ENCODE measurements at regions not wholly inside any gene's neighbourhood (a gene's known extent, or its start where the extent isn't known, plus 50 kb on each side); places are given as distances from the start of the nearest gene placed in this dataset.

DNA sequence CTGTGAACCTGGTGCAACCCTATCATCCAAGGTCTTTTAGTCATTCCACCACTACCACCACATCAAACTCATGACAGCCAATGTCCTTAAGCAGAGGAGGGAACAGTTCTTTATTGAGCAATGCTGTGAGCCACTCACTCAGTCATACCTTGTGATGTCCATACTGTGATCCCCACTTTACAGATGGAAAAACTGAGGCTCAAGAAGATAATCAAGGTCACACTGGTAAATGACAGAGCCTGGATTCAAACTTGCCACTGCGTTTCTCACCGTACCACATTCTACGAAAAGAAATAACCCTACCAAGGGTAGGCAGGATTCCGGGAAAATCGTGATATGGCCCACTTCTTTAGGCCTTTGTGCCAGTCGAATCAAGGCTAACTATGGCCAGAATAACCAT lies 172.6 kb downstream of the CCT6B start:
- Mint-ChIP-seq H3K9me3 (no peaks in the 10 kb centered on the region), H3K4me3 (no peak overlapping the region), H3K4me1 (no peaks in the 10 kb centered on the region), H3K27me3 (peaks cover 15 to 19% of the 10 kb centered on the region in 2 donors), H3K27ac (no peak overlapping the region), H3K36me3 (no peaks in the 10 kb centered on the region)
- H3K36me3 ChIP-seq (ENCODE audit: control insufficient read depth in 2 of 2, extremely low read depth in 1 of 2, insufficient read depth in 1 of 2, low read length in 1 of 2) = no peaks in the 10 kb centered on the region
- H3K27me3 ChIP-seq (replicated peaks in 1 of 2; ENCODE audit: control insufficient read depth in 2 of 2, extremely low read depth in 1 of 2, insufficient read depth in 2 of 2, low read length in 1 of 2) = peaks cover 0 to 16% of the 10 kb centered on the region in 2 experiments
- DNase-seq = no peak
- no peak overlapping the region for H3K4me3 ChIP-seq (ENCODE audit: control insufficient read depth in 1 of 2, extremely low read depth in 1 of 2, low read length in 1 of 2)
- CTCF ChIA-PET = no interaction called here
- 100% methylated on average over 2 of the region's 6 CpGs for WGBS (ENCODE audit: insufficient coverage)
- H3K27ac ChIP-seq (ENCODE audit: low read length) = no peak overlapping the region
- no peak for ATAC-seq (replicated peaks in 1 of 4)
- no peaks in the 10 kb centered on the region for H3K4me1 ChIP-seq (ENCODE audit: control insufficient read depth in 1 of 2, extremely low read depth in 1 of 2, insufficient read depth in 2 of 2, low read length in 2 of 2)
- H3K9me3 ChIP-seq = no peaks in the 10 kb centered on the region
- POLR2A ChIA-PET = no interaction called here

DNA sequence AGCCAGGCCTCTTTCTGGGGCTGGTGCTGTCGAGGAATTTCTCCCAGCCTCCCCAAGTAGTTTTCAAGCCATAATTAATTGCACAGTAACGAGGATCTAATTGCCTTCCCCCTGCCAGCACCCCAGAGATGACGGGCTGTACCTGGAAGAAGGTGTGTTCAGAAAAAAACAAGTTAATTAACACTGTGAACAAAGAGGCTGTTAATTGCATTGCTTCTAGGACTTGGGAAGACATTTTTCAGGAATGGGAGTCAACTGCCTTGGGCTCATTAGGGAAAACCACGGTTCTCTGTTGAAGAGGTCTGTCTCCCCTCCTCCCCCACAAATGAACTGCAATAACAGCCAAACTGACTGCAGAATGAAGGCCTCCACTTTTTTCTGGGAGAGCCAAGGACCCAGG lies 176.7 kb downstream of the CCT6B start:
- H3K9me3 Mint-ChIP-seq = peaks cover 0 to 4% (median 0%) of the 10 kb centered on the region in 3 donors
- POLR2A ChIA-PET = no interaction called here
- no peaks in the 10 kb centered on the region for H3K36me3 Mint-ChIP-seq
- H3K27ac ChIP-seq (ENCODE audit: low read length) = no peak overlapping the region
- H3K4me3 Mint-ChIP-seq = no peak overlapping the region
- no peaks in the 10 kb centered on the region for H3K4me1 ChIP-seq (ENCODE audit: control insufficient read depth in 1 of 2, extremely low read depth in 1 of 2, insufficient read depth in 2 of 2, low read length in 2 of 2)
- no peak for ATAC-seq (replicated peaks in 1 of 4)
- H3K4me3 ChIP-seq (ENCODE audit: control insufficient read depth in 1 of 2, extremely low read depth in 1 of 2, low read length in 1 of 2) = no peak overlapping the region
- H3K27me3 ChIP-seq (replicated peaks in 1 of 2; ENCODE audit: control insufficient read depth in 2 of 2, extremely low read depth in 1 of 2, insufficient read depth in 2 of 2, low read length in 1 of 2) = peaks cover 0 to 18% of the 10 kb centered on the region in 2 experiments
- H3K27me3 Mint-ChIP-seq = peaks cover 0 to 4% of the 10 kb centered on the region in 2 donors
- no peaks in the 10 kb centered on the region for H3K36me3 ChIP-seq (ENCODE audit: control insufficient read depth in 2 of 2, extremely low read depth in 1 of 2, insufficient read depth in 1 of 2, low read length in 1 of 2)
- CTCF ChIA-PET = no interaction called here
- no peaks in the 10 kb centered on the region for H3K4me1 Mint-ChIP-seq
- DNase-seq = no peak
- no CpG with 5 or more reads among the region's 4 CpGs for WGBS (ENCODE audit: insufficient coverage)
- no peaks in the 10 kb centered on the region for H3K9me3 ChIP-seq
- no peak overlapping the region for H3K27ac Mint-ChIP-seq

DNA sequence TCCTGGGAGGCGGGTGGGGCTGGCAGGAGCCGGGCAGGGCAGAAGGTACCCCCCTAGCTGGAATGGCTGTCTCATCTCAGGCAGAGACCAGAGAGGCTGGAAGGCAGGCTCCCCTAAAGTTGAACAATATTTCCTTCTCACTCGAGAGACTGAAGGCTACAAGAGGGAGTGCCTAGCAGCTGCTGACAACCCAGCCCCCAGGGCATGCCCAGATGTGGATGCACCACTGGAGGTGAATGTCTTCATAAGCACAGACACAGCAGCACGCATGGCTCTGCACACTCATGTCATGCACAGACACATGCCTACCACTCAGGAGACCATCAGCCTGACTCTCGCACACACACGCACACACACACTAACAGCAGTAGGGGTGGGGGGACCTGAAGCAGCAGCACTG lies 179.0 kb downstream of the CCT6B start:
- peaks cover 0 to 4% (median 0%) of the 10 kb centered on the region in 3 donors for H3K9me3 Mint-ChIP-seq
- POLR2A ChIA-PET = no interaction called here
- peaks cover 4 to 16% of the 10 kb centered on the region in 2 donors for H3K27me3 Mint-ChIP-seq
- DNase-seq (no peak), ATAC-seq (replicated peaks in 1 of 4) (no peak)
- no peak overlapping the region for H3K4me3 ChIP-seq (ENCODE audit: control insufficient read depth in 1 of 2, extremely low read depth in 1 of 2, low read length in 1 of 2)
- H3K9me3 ChIP-seq = no peaks in the 10 kb centered on the region
- no peaks in the 10 kb centered on the region for H3K4me1 ChIP-seq (ENCODE audit: control insufficient read depth in 1 of 2, extremely low read depth in 1 of 2, insufficient read depth in 2 of 2, low read length in 2 of 2)
- H3K36me3 ChIP-seq (ENCODE audit: control insufficient read depth in 2 of 2, extremely low read depth in 1 of 2, insufficient read depth in 1 of 2, low read length in 1 of 2) = no peaks in the 10 kb centered on the region
- H3K27ac ChIP-seq (ENCODE audit: low read length) = no peak overlapping the region
- H3K27ac Mint-ChIP-seq = no peak overlapping the region
- no peaks in the 10 kb centered on the region for H3K36me3 Mint-ChIP-seq
- no peak overlapping the region for H3K4me3 Mint-ChIP-seq
- H3K27me3 ChIP-seq (replicated peaks in 1 of 2; ENCODE audit: control insufficient read depth in 2 of 2, extremely low read depth in 1 of 2, insufficient read depth in 2 of 2, low read length in 1 of 2) = peaks cover 0 to 29% of the 10 kb centered on the region in 2 experiments
- CTCF ChIA-PET = no interaction called here
- WGBS (ENCODE audit: insufficient coverage) = 79% methylated on average over 3 of the region's 6 CpGs
- no peaks in the 10 kb centered on the region for H3K4me1 Mint-ChIP-seq

DNA sequence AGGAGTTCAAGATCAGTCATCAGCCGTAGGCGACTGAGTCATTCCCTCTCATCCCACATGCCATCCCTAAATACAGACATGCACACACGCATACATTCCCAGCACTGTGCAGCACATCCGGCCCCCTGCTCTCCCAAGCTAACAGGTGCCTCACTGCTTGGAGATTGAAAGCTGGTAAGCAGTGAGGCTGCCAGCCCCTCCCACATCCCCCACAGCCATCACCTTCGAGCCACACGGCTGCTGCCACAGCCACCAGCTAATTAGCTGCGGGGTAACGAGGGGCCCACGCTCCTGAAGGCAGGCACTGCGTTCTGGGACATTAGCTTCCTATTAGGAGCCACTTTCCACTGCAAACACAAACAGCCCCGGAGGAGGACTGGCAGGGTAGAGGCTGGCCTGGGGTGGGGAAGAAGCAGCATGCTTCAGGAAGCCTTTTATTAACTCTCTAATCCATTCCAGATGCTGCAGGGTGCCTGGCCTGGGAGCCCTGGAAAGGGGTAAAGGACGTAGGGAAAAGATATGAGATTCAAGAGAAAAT lies 179.6 kb downstream of the CCT6B start:
- Mint-ChIP-seq H3K9me3 (peaks cover 0 to 4% (median 0%) of the 10 kb centered on the region in 3 donors), H3K27ac (no peak overlapping the region), H3K4me3 (no peak overlapping the region), H3K36me3 (no peaks in the 10 kb centered on the region), H3K4me1 (no peaks in the 10 kb centered on the region), H3K27me3 (peaks cover 4 to 20% of the 10 kb centered on the region in 2 donors)
- ChIA-PET CTCF (no interaction called here), POLR2A (no interaction called here)
- Histone ChIP-seq H3K4me3 (ENCODE audit: control insufficient read depth in 1 of 2, extremely low read depth in 1 of 2, low read length in 1 of 2) (no peak overlapping the region), H3K27me3 (replicated peaks in 1 of 2; ENCODE audit: control insufficient read depth in 2 of 2, extremely low read depth in 1 of 2, insufficient read depth in 2 of 2, low read length in 1 of 2) (peaks cover 0 to 30% of the 10 kb centered on the region in 2 experiments), H3K36me3 (ENCODE audit: control insufficient read depth in 2 of 2, extremely low read depth in 1 of 2, insufficient read depth in 1 of 2, low read length in 1 of 2) (no peaks in the 10 kb centered on the region), H3K27ac (ENCODE audit: low read length) (no peak overlapping the region), H3K4me1 (ENCODE audit: control insufficient read depth in 1 of 2, extremely low read depth in 1 of 2, insufficient read depth in 2 of 2, low read length in 2 of 2) (no peaks in the 10 kb centered on the region), H3K9me3 (no peaks in the 10 kb centered on the region)
- DNase-seq (no peak), ATAC-seq (replicated peaks in 1 of 4) (no peak)
- WGBS (ENCODE audit: insufficient coverage) = 71% methylated on average over 6 of the region's 12 CpGs

DNA sequence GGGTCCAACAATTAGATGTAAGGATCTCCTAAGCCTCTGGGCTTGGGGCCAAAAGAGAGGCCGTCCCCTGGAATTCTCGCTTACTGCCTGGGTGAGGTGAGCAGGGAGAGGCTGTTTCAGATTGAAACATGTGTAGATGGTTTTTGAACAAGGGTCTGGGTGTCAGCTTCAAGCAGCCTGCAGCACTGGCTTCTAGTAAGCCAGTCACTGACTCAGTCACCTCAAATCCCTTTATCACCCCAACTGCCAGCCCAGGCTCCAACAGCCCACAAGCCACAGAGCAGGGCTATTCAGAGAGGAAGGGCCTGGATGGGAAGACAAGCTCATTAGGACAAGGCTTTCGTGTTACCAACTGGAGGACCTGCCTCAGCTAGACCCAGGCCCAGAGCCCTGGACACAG lies 180.2 kb downstream of the CCT6B start:
- peaks cover 0 to 4% (median 0%) of the 10 kb centered on the region in 3 donors for H3K9me3 Mint-ChIP-seq
- no peak overlapping the region for H3K27ac ChIP-seq (ENCODE audit: low read length)
- DNase-seq (no peak), ATAC-seq (replicated peaks in 1 of 4) (no peak)
- H3K36me3 Mint-ChIP-seq = no peaks in the 10 kb centered on the region
- POLR2A ChIA-PET = no interaction called here
- H3K27me3 Mint-ChIP-seq = peaks cover 6 to 22% of the 10 kb centered on the region in 2 donors
- H3K9me3 ChIP-seq = no peaks in the 10 kb centered on the region
- 76% methylated on average over 3 of the region's 3 CpGs for WGBS (ENCODE audit: insufficient coverage)
- peaks cover 0 to 36% of the 10 kb centered on the region in 2 experiments for H3K27me3 ChIP-seq (replicated peaks in 1 of 2; ENCODE audit: control insufficient read depth in 2 of 2, extremely low read depth in 1 of 2, insufficient read depth in 2 of 2, low read length in 1 of 2)
- CTCF ChIA-PET = no interaction called here
- no peak overlapping the region for H3K27ac Mint-ChIP-seq
- no peak overlapping the region for H3K4me3 ChIP-seq (ENCODE audit: control insufficient read depth in 1 of 2, extremely low read depth in 1 of 2, low read length in 1 of 2)
- no peaks in the 10 kb centered on the region for H3K4me1 Mint-ChIP-seq
- no peaks in the 10 kb centered on the region for H3K4me1 ChIP-seq (ENCODE audit: control insufficient read depth in 1 of 2, extremely low read depth in 1 of 2, insufficient read depth in 2 of 2, low read length in 2 of 2)
- H3K4me3 Mint-ChIP-seq = no peak overlapping the region
- no peaks in the 10 kb centered on the region for H3K36me3 ChIP-seq (ENCODE audit: control insufficient read depth in 2 of 2, extremely low read depth in 1 of 2, insufficient read depth in 1 of 2, low read length in 1 of 2)

DNA sequence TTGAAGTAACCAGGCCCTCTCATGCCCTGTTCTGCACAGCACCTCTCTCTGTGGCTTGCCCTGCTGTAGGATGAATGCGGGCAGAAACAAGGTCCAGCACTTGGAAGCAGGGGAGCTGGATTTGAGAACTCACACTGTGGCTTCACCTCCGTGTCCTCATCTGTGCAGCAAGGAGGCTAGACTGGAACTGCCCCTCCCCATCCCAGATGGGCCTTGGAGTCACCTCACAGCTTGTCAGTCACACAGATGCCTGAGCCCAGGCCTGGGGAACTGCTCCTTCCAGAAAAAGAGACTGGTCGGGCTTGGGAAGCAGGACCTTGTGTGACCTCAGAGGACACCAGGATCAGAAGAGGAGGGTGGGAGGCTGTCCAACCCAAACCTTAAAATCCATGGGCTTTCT lies 180.8 kb downstream of the CCT6B start:
- no peaks in the 10 kb centered on the region for H3K36me3 ChIP-seq (ENCODE audit: control insufficient read depth in 2 of 2, extremely low read depth in 1 of 2, insufficient read depth in 1 of 2, low read length in 1 of 2)
- 69% methylated on average over 3 of the region's 3 CpGs for WGBS (ENCODE audit: insufficient coverage)
- POLR2A ChIA-PET = no interaction called here

More for the DNA sequence above, 180.8 kb downstream of the CCT6B start:
- ATAC-seq (replicated peaks in 1 of 4) (no peak), DNase-seq (no peak)
- Mint-ChIP-seq H3K4me1 (no peaks in the 10 kb centered on the region), H3K27ac (no peak overlapping the region), H3K9me3 (peaks cover 0 to 4% (median 0%) of the 10 kb centered on the region in 3 donors), H3K4me3 (no peak overlapping the region), H3K36me3 (no peaks in the 10 kb centered on the region), H3K27me3 (peaks cover 9 to 24% of the 10 kb centered on the region in 2 donors)
- Histone ChIP-seq H3K27ac (ENCODE audit: low read length) (no peak overlapping the region), H3K4me3 (ENCODE audit: control insufficient read depth in 1 of 2, extremely low read depth in 1 of 2, low read length in 1 of 2) (no peak overlapping the region), H3K27me3 (replicated peaks in 1 of 2; ENCODE audit: control insufficient read depth in 2 of 2, extremely low read depth in 1 of 2, insufficient read depth in 2 of 2, low read length in 1 of 2) (peaks cover 0 to 41% of the 10 kb centered on the region in 2 experiments), H3K4me1 (ENCODE audit: control insufficient read depth in 1 of 2, extremely low read depth in 1 of 2, insufficient read depth in 2 of 2, low read length in 2 of 2) (no peaks in the 10 kb centered on the region), H3K9me3 (no peaks in the 10 kb centered on the region)
- CTCF ChIA-PET = no interaction called here
